Neural cell (in vitro differentiated cells): ENCODE measurements at regions not wholly inside any gene's neighbourhood (a gene's known extent, or its start where the extent isn't known, plus 50 kb on each side); places are given as distances from the start of the nearest gene placed in this dataset.

Experiments
- MXI1 ChIP-seq: fragments of 450-650 bp; conservative IDR thresholded peaks from 2 replicates; pipeline ENCODE4 v1.6.1; 2014; ENCODE audit warnings: antibody characterized with exemption, mild to moderate bottlenecking; ENCODE audit not compliant: poor library complexity, severe bottlenecking
- SMC3 ChIP-seq: fragments of 450-650 bp; conservative IDR thresholded peaks from 2 replicates; pipeline ENCODE4 v1.6.1; 2014; ENCODE audit warnings: antibody characterized with exemption, mild to moderate bottlenecking, moderate library complexity; ENCODE audit not compliant: poor library complexity
- TF ChIP-seq, protein P1 (sequence below): fragments of 450-650 bp; IDR thresholded peaks from 2 replicates; pipeline ENCODE4 v1.5.1; 2014; ENCODE audit warnings: antibody characterized with exemption, mild to moderate bottlenecking, moderate library complexity; ENCODE audit not compliant: poor library complexity, severe bottlenecking

GRCh38 chr12:67937822-67938221, 51.4 kb upstream of the IFNG-AS1 start:
- TF ChIP-seq, protein P1, sequence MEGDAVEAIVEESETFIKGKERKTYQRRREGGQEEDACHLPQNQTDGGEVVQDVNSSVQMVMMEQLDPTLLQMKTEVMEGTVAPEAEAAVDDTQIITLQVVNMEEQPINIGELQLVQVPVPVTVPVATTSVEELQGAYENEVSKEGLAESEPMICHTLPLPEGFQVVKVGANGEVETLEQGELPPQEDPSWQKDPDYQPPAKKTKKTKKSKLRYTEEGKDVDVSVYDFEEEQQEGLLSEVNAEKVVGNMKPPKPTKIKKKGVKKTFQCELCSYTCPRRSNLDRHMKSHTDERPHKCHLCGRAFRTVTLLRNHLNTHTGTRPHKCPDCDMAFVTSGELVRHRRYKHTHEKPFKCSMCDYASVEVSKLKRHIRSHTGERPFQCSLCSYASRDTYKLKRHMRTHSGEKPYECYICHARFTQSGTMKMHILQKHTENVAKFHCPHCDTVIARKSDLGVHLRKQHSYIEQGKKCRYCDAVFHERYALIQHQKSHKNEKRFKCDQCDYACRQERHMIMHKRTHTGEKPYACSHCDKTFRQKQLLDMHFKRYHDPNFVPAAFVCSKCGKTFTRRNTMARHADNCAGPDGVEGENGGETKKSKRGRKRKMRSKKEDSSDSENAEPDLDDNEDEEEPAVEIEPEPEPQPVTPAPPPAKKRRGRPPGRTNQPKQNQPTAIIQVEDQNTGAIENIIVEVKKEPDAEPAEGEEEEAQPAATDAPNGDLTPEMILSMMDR = no peak
- no peak for TF ChIP-seq MXI1
- TF ChIP-seq SMC3 = no peak
